IMR-90 (cell line): ENCODE measurements at regions not wholly inside any gene's neighbourhood (a gene's known extent, or its start where the extent isn't known, plus 50 kb on each side); places are given as distances from the start of the nearest gene placed in this dataset.

Experiments used
- ATAC-seq: fragments of 200-7000 bp; cut with Tn5 transposase; 2 replicates; pipeline ENCODE4 v1.9.1; 2020; ENCODE audit warnings: low read depth, mild to moderate bottlenecking, moderate library complexity
- BruUV-seq: library from RNA; stranded (reverse); fragments of 400-500 nt; replicated peaks from 2 replicates; lab custom pipeline; 2021; lab: Mats Ljungman, UMichigan
- CTCF ChIA-PET: fragments of 300-600 bp; formaldehyde crosslinking; extraction: SDS; loops from one replicate; lab custom pipeline; 2021; ENCODE audit warnings: antibody characterized with exemption; lab: Yijun Ruan, JAX
- POLR2A ChIA-PET: fragments of 300-600 bp; sonication (Branson Sonifier 250); formaldehyde crosslinking; loops from one replicate; lab custom pipeline; 2022; ENCODE audit warnings: antibody characterized with exemption; ENCODE audit not compliant: unreplicated experiment; lab: Charles Lee
- DNase-seq: peaks from one replicate; pipeline ENCODE4 v3.0.0; 2013
- H2AFZ ChIP-seq: replicated peaks from 2 replicates; pipeline ENCODE3; 2013; ENCODE audit warnings: low read length, mild to moderate bottlenecking; ENCODE audit not compliant: poor library complexity
- H2AK5ac ChIP-seq: 2 replicates; pipeline ENCODE4 v1.6.1; 2013; ENCODE audit warnings: low read depth, low read length, inconsistent platforms
- H2AK9ac ChIP-seq: replicated peaks from 2 replicates; pipeline ENCODE3; 2013; ENCODE audit warnings: mild to moderate bottlenecking, low read depth, low read length, moderate library complexity; ENCODE audit not compliant: poor library complexity
- H2BK120ac ChIP-seq: 2 replicates; pipeline ENCODE4 v1.6.1; 2013; ENCODE audit warnings: low read depth, low read length, inconsistent platforms
- H2BK15ac ChIP-seq: 3 replicates; pipeline ENCODE4 v1.6.1; 2013; ENCODE audit warnings: low read depth, low read length, inconsistent platforms
- H2BK20ac ChIP-seq: 2 replicates; pipeline ENCODE4 v1.6.1; 2013; ENCODE audit warnings: low read depth, mild to moderate bottlenecking, inconsistent platforms, low read length, moderate library complexity
- H2BK5ac ChIP-seq: 2 replicates; pipeline ENCODE4 v1.6.1; 2013; ENCODE audit warnings: mild to moderate bottlenecking, low read depth, low read length, inconsistent platforms; ENCODE audit not compliant: poor library complexity, severe bottlenecking
- H3K14ac ChIP-seq: replicated peaks from 2 replicates; pipeline ENCODE4 v1.6.1; 2013; ENCODE audit warnings: low read depth, low read length, inconsistent platforms
- H3K18ac ChIP-seq: 2 replicates; pipeline ENCODE4 v1.6.1; 2013; ENCODE audit warnings: low read depth, low read length, control low read depth
- H3K23ac ChIP-seq: 2 replicates; pipeline ENCODE4 v1.6.1; 2013; ENCODE audit warnings: low read depth, low read length, inconsistent platforms
- H3K27ac ChIP-seq: 2 replicates; pipeline ENCODE4 v1.5.1; 2013; ENCODE audit warnings: mild to moderate bottlenecking, control low read depth, low read length; ENCODE audit not compliant: insufficient read depth
- H3K27me3 ChIP-seq: 2 replicates; pipeline ENCODE4 v1.6.1; 2013; ENCODE audit warnings: low read length; ENCODE audit not compliant: control insufficient read depth, insufficient read depth
- H3K36me3 ChIP-seq: 2 replicates; pipeline ENCODE4 v1.6.1; 2013; ENCODE audit warnings: low read length, mixed read lengths; ENCODE audit not compliant: control insufficient read depth, insufficient read depth
- H3K4ac ChIP-seq: 2 replicates; pipeline ENCODE4 v1.6.1; 2013; ENCODE audit warnings: low read depth, low read length, inconsistent platforms
- H3K4me1 ChIP-seq: 2 replicates; pipeline ENCODE4 v1.6.1; 2013; ENCODE audit warnings: low read length, mixed read lengths; ENCODE audit not compliant: control insufficient read depth, insufficient read depth
- H3K4me2 ChIP-seq: 2 replicates; pipeline ENCODE4 v1.6.1; 2013; ENCODE audit warnings: low read depth, mild to moderate bottlenecking, control low read depth, low read length, moderate library complexity
- H3K4me3 ChIP-seq: 2 replicates; pipeline ENCODE4 v1.5.1; 2013; ENCODE audit warnings: low read depth, mild to moderate bottlenecking, control low read depth, low read length, moderate library complexity; ENCODE audit not compliant: insufficient read depth
- H3K56ac ChIP-seq: 2 replicates; pipeline ENCODE4 v1.6.1; 2013; ENCODE audit warnings: low read length, inconsistent platforms; ENCODE audit not compliant: insufficient read depth; ENCODE audit errors: extremely low read depth
- H3K79me1 ChIP-seq, 2 experiments: 2 replicates each; pipeline ENCODE4 v1.6.1; 2013; ENCODE audit warnings: low read length in 2 of 2, inconsistent platforms in 1 of 2, low read depth in 1 of 2
- H3K9ac ChIP-seq: 2 replicates; pipeline ENCODE4 v1.6.1; 2013; ENCODE audit warnings: low read depth, low read length, control low read depth
- H3K9me1 ChIP-seq: 2 replicates; pipeline ENCODE4 v1.6.1; 2013; ENCODE audit warnings: low read length, inconsistent platforms; ENCODE audit not compliant: insufficient read depth
- H3K9me3 ChIP-seq: 2 replicates; pipeline ENCODE4 v1.6.1; 2013; ENCODE audit warnings: low read length; ENCODE audit not compliant: control insufficient read depth, insufficient read depth
- H4K20me1 ChIP-seq: 2 replicates; pipeline ENCODE4 v1.6.1; 2013; ENCODE audit warnings: low read length, inconsistent platforms; ENCODE audit not compliant: insufficient read depth
- H4K5ac ChIP-seq: 2 replicates; pipeline ENCODE4 v1.6.1; 2013; ENCODE audit warnings: mild to moderate bottlenecking, low read depth, low read length, control low read depth
- H4K8ac ChIP-seq, 2 experiments: 2 replicates each; pipeline ENCODE4 v1.6.1; 2013; ENCODE audit warnings: low read depth in 2 of 2, low read length in 2 of 2, control low read depth in 1 of 2, inconsistent platforms in 1 of 2
- H4K91ac ChIP-seq: 2 replicates; pipeline ENCODE4 v1.6.1; 2013; ENCODE audit warnings: low read depth, low read length, inconsistent platforms; ENCODE audit not compliant: insufficient read depth
- BHLHE40 ChIP-seq: fragments of 150-350 bp; IDR thresholded peaks from 2 replicates; pipeline ENCODE4 v1.6.1; 2016; ENCODE audit warnings: mild to moderate bottlenecking, low read depth, low read length
- CEBPB ChIP-seq: IDR thresholded peaks from 2 replicates; pipeline ENCODE4 v1.6.1; 2012; ENCODE audit warnings: low read depth, low read length, improper control_type of control experiment
- CTCF ChIP-seq: conservative IDR thresholded peaks from 2 replicates; pipeline ENCODE4 v1.5.1; 2012; ENCODE audit warnings: mild to moderate bottlenecking, low read depth, low read length, improper control_type of control experiment
- ELK1 ChIP-seq: fragments of 150-350 bp; IDR thresholded peaks from 2 replicates; pipeline ENCODE4 v1.6.1; 2016; ENCODE audit warnings: low read depth, mild to moderate bottlenecking, low read length, moderate library complexity, borderline replicate concordance
- FOS ChIP-seq: fragments of 150-350 bp; IDR thresholded peaks from 2 replicates; pipeline ENCODE4 v1.6.1; 2016; ENCODE audit warnings: low read depth, low read length
- MAFK ChIP-seq: IDR thresholded peaks from 2 replicates; pipeline ENCODE4 v1.6.1; 2012; ENCODE audit warnings: low read depth, low read length, improper control_type of control experiment
- MAZ ChIP-seq: IDR thresholded peaks from 2 replicates; pipeline ENCODE4 v1.6.1; 2012; ENCODE audit warnings: low read depth, mild to moderate bottlenecking, low read length, improper control_type of control experiment, moderate library complexity, borderline replicate concordance
- MXI1 ChIP-seq: IDR thresholded peaks from 2 replicates; pipeline ENCODE4 v1.6.1; 2012; ENCODE audit warnings: low read depth, mild to moderate bottlenecking, low read length, moderate library complexity, borderline replicate concordance
- POLR2A ChIP-seq: IDR thresholded peaks from 2 replicates; pipeline ENCODE4 v1.6.1; 2012; ENCODE audit warnings: mild to moderate bottlenecking, low read depth, low read length
- RFX5 ChIP-seq: IDR thresholded peaks from 2 replicates; pipeline ENCODE4 v1.8.0; 2012; ENCODE audit warnings: low read depth, mild to moderate bottlenecking, low read length, moderate library complexity
- SMC3 ChIP-seq: fragments of 150-350 bp; IDR thresholded peaks from 2 replicates; pipeline ENCODE4 v1.6.1; 2016; ENCODE audit warnings: low read depth, mild to moderate bottlenecking, antibody characterized with exemption, low read length, moderate library complexity
- USF2 ChIP-seq: fragments of 150-350 bp; IDR thresholded peaks from 2 replicates; pipeline ENCODE4 v1.6.1; 2017; ENCODE audit warnings: mild to moderate bottlenecking, antibody characterized with exemption, low read length, low read depth
- WGBS, 2 experiments: methylation state at CpG; one replicate each; pipeline versions ENCODE4 v1.1.5 to v1.1.7; 2013; ENCODE audit warnings: missing lambda C conversion rate in 2 of 2; ENCODE audit not compliant: insufficient read length in 1 of 2; ENCODE audit errors: extremely low coverage in 2 of 2; 5-methylcytosine and 5-hydroxymethylcytosine counted together
- dilution Hi-C: fragments of 300-500 bp; cut with HindIII; formaldehyde crosslinking; loops from one replicate; pipeline ENCODE4 v1.14.3; 2018; ENCODE audit warnings: low sequenced_read_pairs; ENCODE audit not compliant: unreplicated experiment
- in situ Hi-C: fragments of 300-500 bp; cut with MboI; formaldehyde crosslinking; loops from 3 replicates; pipeline ENCODE4 v1.14.3; 2019; ENCODE audit warnings: low sequenced_read_pairs, inconsistent platforms, mixed read lengths
- intact Hi-C: fragments of 100-400 bp; cut with micrococcal nuclease; formaldehyde crosslinking; loops from 2 replicates; pipeline ENCODE4 v1.10.0; 2022

GRCh38 chr5:172570594-172571334 is 70.3 kb upstream of the NEURL1B start:
- intact Hi-C loops, result no loop called here
- ATAC-seq (no peak), DNase-seq (no peak)
- Histone ChIP-seq H2BK20ac (no peak overlapping the region), H2AFZ (no peak overlapping the region), H3K9ac (no peak overlapping the region), H4K8ac (no peak overlapping the region), H3K9me1 (no peaks in the 10 kb centered on the region; the same call in 1 of the 2 replicates), H3K4me1 (no peaks in the 10 kb centered on the region), H2AK5ac (no peak overlapping the region), H4K91ac (no peak overlapping the region), H4K20me1 (no peaks in the 10 kb centered on the region), H3K18ac (no peak overlapping the region), H3K27me3 (peaks cover 77% of the 10 kb centered on the region), H2BK5ac (no peak overlapping the region), H3K9me3 (peaks cover 8% of the 10 kb centered on the region; the same call in 1 of the 2 replicates), H3K4me3 (no peak overlapping the region), H2BK15ac (no peak overlapping the region), H3K4me2 (no peak overlapping the region), H2BK120ac (no peak overlapping the region), H3K79me1 (no peaks in the 10 kb centered on the region), H4K5ac (no peak overlapping the region), H3K36me3 (no peaks in the 10 kb centered on the region), H3K27ac (no peak overlapping the region), H3K4ac (no peak overlapping the region), H2AK9ac (no peak overlapping the region), H3K23ac (no peak overlapping the region), H3K14ac (no peak overlapping the region), H3K56ac (no peak overlapping the region)
- 56% methylated on average over 2 of the region's 3 CpGs; no CpG with 5 or more reads in 1 of the 2 experiments for WGBS, 2 experiments
- TF ChIP-seq MAFK (no peak), POLR2A (no peak), CTCF (no peak), ELK1 (no peak), RFX5 (no peak), MXI1 (no peak), BHLHE40 (no peak), MAZ (no peak), CEBPB (no peak), SMC3 (no peak), USF2 (no peak), FOS (no peak)
- dilution Hi-C loops, result no loop called here
- POLR2A ChIA-PET, result no interaction called here
- CTCF ChIA-PET, result interaction anchor here (0.7 kb wide), 1 partner anchor 10 kb away, joined by 3 read pairs; no protein-coding TSS in a partner anchor
- BruUV-seq, result no TSS peak
- in situ Hi-C loops, result no loop called here
